ENCODE measurements at regions not wholly inside any gene's neighbourhood (a gene's known extent, or its start where the extent isn't known, plus 50 kb on each side); places are given as distances from the start of the nearest gene placed in this dataset.

DNA sequence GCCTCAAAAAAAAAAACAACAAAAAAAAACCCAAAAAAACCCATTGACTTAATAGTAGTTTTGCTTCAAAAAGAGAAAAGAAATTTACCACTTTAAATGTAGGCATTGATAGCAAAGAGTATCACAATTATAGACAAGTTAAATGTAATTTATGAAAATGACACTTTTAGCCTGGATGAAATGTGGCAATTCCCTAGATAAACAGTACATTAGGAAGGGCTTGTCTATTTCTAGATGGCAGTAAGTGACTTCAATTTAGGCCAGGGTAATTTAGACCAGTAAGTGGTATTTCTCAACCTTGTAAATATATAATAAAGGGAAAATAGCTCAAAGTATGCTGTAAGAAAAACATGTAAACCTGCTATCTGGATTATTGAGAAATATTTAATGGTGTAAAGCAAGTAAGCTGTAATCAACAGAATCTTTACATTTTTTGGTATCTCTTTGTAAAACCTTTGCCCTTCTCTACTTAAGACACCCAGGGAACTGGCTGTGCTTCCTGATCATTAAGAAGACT lies 103.7 kb upstream of the RAPGEF2 start:
- Mint-ChIP-seq H3K27me3 (peaks cover 18% of the 10 kb centered on the region), H3K4me1 (no peaks in the 10 kb centered on the region), H3K4me3 (no peak overlapping the region), H3K9me3 (ENCODE audit: insufficient read depth) (no peaks in the 10 kb centered on the region), H3K27ac (no peak overlapping the region)
- Histone ChIP-seq H4K20me1 (ENCODE audit: control insufficient read depth, insufficient read depth, low read length, poor library complexity, severe bottlenecking) (no peaks in the 10 kb centered on the region), H3K9me3 (ENCODE audit: control extremely low read depth in 1 of 3, control insufficient read depth in 2 of 3, insufficient read depth in 1 of 3, low read length in 2 of 3) (peaks cover 0 to 1% (median 0%) of the 10 kb centered on the region in 3 donors), H3K79me2 (ENCODE audit: control insufficient read depth, insufficient read depth, low read length) (no peaks in the 10 kb centered on the region), H3K27me3 (replicated peaks in 1 of 4; ENCODE audit: control extremely low read depth in 1 of 4, control insufficient read depth in 3 of 4, insufficient read depth in 4 of 4, low read length in 3 of 4) (no peaks in the 10 kb centered on the region), H2AFZ (ENCODE audit: insufficient read depth, low read depth, low read length, poor library complexity, severe bottlenecking) (no peak overlapping the region), H3K4me2 (replicated peaks; ENCODE audit: low read depth, low read length, poor library complexity, severe bottlenecking) (no peak overlapping the region), H3K36me3 (replicated peaks in 1 of 2; ENCODE audit: control extremely low read depth in 1 of 2, control insufficient read depth in 1 of 2, extremely low read depth in 1 of 2, insufficient read depth in 2 of 2, low read length in 1 of 2) (no peaks in the 10 kb centered on the region), H3K27ac (ENCODE audit: low read length in 2 of 2) (no peak overlapping the region), H3K4me3 (ENCODE audit: control extremely low read depth in 1 of 5, extremely low read depth in 1 of 5, insufficient read depth in 1 of 5, low read depth in 2 of 5, low read length in 4 of 5) (no peak overlapping the region), H3K4me1 (ENCODE audit: control insufficient read depth in 2 of 2, insufficient read depth in 2 of 2, low read length in 2 of 2) (no peaks in the 10 kb centered on the region), H3K9ac (ENCODE audit: low read length) (no peak overlapping the region)
- ChIA-PET POLR2A (no interaction called here), CTCF (no interaction called here)
- intact Hi-C loops (cut with micrococcal nuclease), result no loop called here
- no peak for ATAC-seq (ENCODE audit: low read depth)
- DNase-seq, result no peak
- no peak for TF ChIP-seq EZH2 (IDR thresholded peaks at IDR 0.05; ENCODE audit: borderline replicate concordance, insufficient read depth, low read depth, low read length, poor library complexity, severe bottlenecking)
- TF ChIP-seq, protein P1, sequence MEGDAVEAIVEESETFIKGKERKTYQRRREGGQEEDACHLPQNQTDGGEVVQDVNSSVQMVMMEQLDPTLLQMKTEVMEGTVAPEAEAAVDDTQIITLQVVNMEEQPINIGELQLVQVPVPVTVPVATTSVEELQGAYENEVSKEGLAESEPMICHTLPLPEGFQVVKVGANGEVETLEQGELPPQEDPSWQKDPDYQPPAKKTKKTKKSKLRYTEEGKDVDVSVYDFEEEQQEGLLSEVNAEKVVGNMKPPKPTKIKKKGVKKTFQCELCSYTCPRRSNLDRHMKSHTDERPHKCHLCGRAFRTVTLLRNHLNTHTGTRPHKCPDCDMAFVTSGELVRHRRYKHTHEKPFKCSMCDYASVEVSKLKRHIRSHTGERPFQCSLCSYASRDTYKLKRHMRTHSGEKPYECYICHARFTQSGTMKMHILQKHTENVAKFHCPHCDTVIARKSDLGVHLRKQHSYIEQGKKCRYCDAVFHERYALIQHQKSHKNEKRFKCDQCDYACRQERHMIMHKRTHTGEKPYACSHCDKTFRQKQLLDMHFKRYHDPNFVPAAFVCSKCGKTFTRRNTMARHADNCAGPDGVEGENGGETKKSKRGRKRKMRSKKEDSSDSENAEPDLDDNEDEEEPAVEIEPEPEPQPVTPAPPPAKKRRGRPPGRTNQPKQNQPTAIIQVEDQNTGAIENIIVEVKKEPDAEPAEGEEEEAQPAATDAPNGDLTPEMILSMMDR (IDR thresholded peaks at IDR 0.05), result no peak

DNA sequence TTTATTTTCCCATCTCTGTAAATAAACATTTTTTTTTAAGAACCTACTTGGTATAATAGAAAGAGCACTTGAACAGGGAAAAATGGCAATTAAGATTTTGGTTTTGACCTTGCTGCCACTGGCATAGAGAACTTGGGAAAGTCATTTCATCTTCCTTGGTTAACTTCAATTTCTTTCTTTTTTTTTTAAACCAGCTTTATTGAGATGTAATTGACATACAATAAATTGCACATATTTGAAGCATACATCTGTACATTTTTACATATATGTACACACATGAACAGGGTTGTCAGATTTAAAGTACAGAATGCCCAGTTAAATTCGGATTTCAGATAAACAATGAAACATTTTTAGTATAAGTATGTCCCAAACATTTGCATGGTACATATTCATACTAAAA lies 103.0 kb upstream of the RAPGEF2 start:
- DNase-seq, result no peak
- Mint-ChIP-seq H3K27ac (no peak overlapping the region), H3K4me1 (no peaks in the 10 kb centered on the region), H3K9me3 (ENCODE audit: insufficient read depth) (no peaks in the 10 kb centered on the region), H3K4me3 (no peak overlapping the region), H3K27me3 (peaks cover 22% of the 10 kb centered on the region)
- H3K4me1 ChIP-seq (ENCODE audit: control insufficient read depth in 2 of 2, insufficient read depth in 2 of 2, low read length in 2 of 2), result no peaks in the 10 kb centered on the region
- POLR2A ChIA-PET, result no interaction called here
- H3K4me3 ChIP-seq (ENCODE audit: control extremely low read depth in 1 of 5, extremely low read depth in 1 of 5, insufficient read depth in 1 of 5, low read depth in 2 of 5, low read length in 4 of 5), result no peak overlapping the region
- H3K9ac ChIP-seq (ENCODE audit: low read length), result no peak overlapping the region
- no peak for ATAC-seq (ENCODE audit: low read depth)
- H3K36me3 ChIP-seq (replicated peaks in 1 of 2; ENCODE audit: control extremely low read depth in 1 of 2, control insufficient read depth in 1 of 2, extremely low read depth in 1 of 2, insufficient read depth in 2 of 2, low read length in 1 of 2), result no peaks in the 10 kb centered on the region
- H3K27me3 ChIP-seq (replicated peaks in 1 of 4; ENCODE audit: control extremely low read depth in 1 of 4, control insufficient read depth in 3 of 4, insufficient read depth in 4 of 4, low read length in 3 of 4), result no peaks in the 10 kb centered on the region
- H3K9me3 ChIP-seq (ENCODE audit: control extremely low read depth in 1 of 3, control insufficient read depth in 2 of 3, insufficient read depth in 1 of 3, low read length in 2 of 3), result peaks cover 0 to 1% (median 0%) of the 10 kb centered on the region in 3 donors
- no peaks in the 10 kb centered on the region for H3K79me2 ChIP-seq (ENCODE audit: control insufficient read depth, insufficient read depth, low read length)
- H3K27ac ChIP-seq (ENCODE audit: low read length in 2 of 2), result no peak overlapping the region
- TF ChIP-seq, protein P1 (IDR thresholded peaks at IDR 0.05), result no peak
- no peak for TF ChIP-seq EZH2 (IDR thresholded peaks at IDR 0.05; ENCODE audit: borderline replicate concordance, insufficient read depth, low read depth, low read length, poor library complexity, severe bottlenecking)
- no peak overlapping the region for H3K4me2 ChIP-seq (replicated peaks; ENCODE audit: low read depth, low read length, poor library complexity, severe bottlenecking)
- no CpG with 5 or more reads among the region's 1 CpG for WGBS (ENCODE audit: insufficient coverage)
- intact Hi-C loops (cut with micrococcal nuclease), result no loop called here
- no peaks in the 10 kb centered on the region for H4K20me1 ChIP-seq (ENCODE audit: control insufficient read depth, insufficient read depth, low read length, poor library complexity, severe bottlenecking)
- H2AFZ ChIP-seq (ENCODE audit: insufficient read depth, low read depth, low read length, poor library complexity, severe bottlenecking), result no peak overlapping the region
- CTCF ChIA-PET, result no interaction called here

Measured in B cell (primary cell).